ENCODE measurements at regions not wholly inside any gene's neighbourhood (a gene's known extent, or its start where the extent isn't known, plus 50 kb on each side); places are given as distances from the start of the nearest gene placed in this dataset.

DNA sequence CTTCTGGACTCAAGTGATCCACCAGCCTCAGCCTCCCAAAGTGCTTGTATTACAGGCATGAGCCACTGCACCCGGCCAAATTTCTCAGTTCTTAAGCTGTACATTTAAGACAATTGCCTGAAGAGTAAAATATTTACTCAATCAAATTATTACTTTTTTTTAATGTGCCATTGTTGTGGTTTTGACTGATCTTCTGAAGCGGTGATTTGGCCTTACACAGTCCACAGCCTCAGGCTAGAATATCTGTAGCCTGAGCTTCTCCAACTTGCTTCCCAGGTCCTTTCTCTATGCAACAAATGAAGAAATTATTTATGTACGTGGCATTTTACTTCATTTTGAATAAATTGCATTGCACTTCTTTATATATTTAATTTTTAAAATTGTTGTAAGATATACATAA lies 281.3 kb downstream of the KLF5 start:
- peaks cover 0 to 2% (median 0%) of the 10 kb centered on the region in 3 donors for H3K27me3 ChIP-seq (ENCODE audit: insufficient read depth in 3 of 3, low read length in 2 of 3)
- no peak overlapping the region for H3K4me3 ChIP-seq
- H3K4me1 ChIP-seq = no peaks in the 10 kb centered on the region
- DNase-seq (no peak), ATAC-seq (no peak)
- no peaks in the 10 kb centered on the region for H3K36me3 ChIP-seq (ENCODE audit: insufficient read depth in 1 of 2, low read depth in 1 of 2)
- intact Hi-C loops (cut with DNase I) = no loop called here
- no peak overlapping the region for H3K27ac ChIP-seq
- 90 to 95% (median 94%) methylated on average over 3 of the region's 3 CpGs for WGBS, 3 donors
- no peaks in the 10 kb centered on the region for H3K9me3 ChIP-seq
- TF ChIP-seq, protein P1, sequence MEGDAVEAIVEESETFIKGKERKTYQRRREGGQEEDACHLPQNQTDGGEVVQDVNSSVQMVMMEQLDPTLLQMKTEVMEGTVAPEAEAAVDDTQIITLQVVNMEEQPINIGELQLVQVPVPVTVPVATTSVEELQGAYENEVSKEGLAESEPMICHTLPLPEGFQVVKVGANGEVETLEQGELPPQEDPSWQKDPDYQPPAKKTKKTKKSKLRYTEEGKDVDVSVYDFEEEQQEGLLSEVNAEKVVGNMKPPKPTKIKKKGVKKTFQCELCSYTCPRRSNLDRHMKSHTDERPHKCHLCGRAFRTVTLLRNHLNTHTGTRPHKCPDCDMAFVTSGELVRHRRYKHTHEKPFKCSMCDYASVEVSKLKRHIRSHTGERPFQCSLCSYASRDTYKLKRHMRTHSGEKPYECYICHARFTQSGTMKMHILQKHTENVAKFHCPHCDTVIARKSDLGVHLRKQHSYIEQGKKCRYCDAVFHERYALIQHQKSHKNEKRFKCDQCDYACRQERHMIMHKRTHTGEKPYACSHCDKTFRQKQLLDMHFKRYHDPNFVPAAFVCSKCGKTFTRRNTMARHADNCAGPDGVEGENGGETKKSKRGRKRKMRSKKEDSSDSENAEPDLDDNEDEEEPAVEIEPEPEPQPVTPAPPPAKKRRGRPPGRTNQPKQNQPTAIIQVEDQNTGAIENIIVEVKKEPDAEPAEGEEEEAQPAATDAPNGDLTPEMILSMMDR (IDR thresholded peaks at IDR 0.05) = no peak

DNA sequence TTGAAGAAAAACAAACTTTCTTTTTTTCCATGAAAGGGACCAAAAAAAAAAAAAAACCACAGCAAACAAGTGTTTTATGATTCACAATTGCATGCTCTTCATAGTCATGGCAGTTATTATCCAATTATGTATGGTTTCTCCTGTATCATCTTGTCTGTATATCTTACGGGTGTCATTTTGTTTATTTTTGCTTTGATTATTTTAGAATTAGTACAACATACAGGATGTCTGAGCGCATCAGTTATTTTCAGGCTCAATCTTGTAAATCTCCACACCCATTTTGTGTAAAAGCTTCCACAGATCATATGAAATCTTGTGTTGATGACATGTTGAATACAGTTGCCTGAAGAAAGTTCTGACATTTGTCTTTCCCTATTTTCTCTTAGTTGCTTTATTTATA lies 280.3 kb downstream of the KLF5 start:
- DNase-seq (no peak), ATAC-seq (no peak)
- Histone ChIP-seq H3K27ac (no peak overlapping the region), H3K27me3 (ENCODE audit: insufficient read depth in 3 of 3, low read length in 2 of 3) (peaks cover 0 to 2% (median 0%) of the 10 kb centered on the region in 3 donors), H3K4me1 (no peaks in the 10 kb centered on the region), H3K4me3 (no peak overlapping the region), H3K36me3 (ENCODE audit: insufficient read depth in 1 of 2, low read depth in 1 of 2) (no peaks in the 10 kb centered on the region), H3K9me3 (no peaks in the 10 kb centered on the region)
- 68 to 76% (median 70%) methylated on average over 2 of the region's 2 CpGs for WGBS, 3 donors
- TF ChIP-seq, protein P1 (IDR thresholded peaks at IDR 0.05) = no peak
- intact Hi-C loops (cut with DNase I) = no loop called here

DNA sequence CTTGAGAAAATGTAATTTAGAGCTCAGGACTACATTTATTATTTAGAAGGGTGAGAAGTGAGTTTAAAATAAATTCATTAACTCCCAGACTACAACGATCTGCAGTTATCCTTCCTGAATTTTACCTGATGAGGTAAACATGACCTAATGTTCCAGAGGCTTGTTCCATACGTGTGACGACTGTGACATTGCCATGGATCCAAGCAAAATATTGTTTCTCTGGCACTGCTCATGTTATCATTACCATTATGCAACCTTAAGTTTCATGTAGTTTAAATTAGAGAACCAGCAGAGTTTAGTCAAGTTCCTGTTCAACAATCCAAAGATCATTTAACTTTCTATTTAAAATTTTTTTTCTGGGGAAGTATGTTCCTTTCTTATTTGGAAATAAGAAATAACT lies 279.6 kb downstream of the KLF5 start:
- Histone ChIP-seq H3K9me3 (no peaks in the 10 kb centered on the region), H3K27ac (no peak overlapping the region), H3K36me3 (ENCODE audit: insufficient read depth in 1 of 2, low read depth in 1 of 2) (no peaks in the 10 kb centered on the region), H3K4me3 (no peak overlapping the region), H3K4me1 (no peaks in the 10 kb centered on the region), H3K27me3 (ENCODE audit: insufficient read depth in 3 of 3, low read length in 2 of 3) (peaks cover 0 to 2% (median 0%) of the 10 kb centered on the region in 3 donors)
- DNase-seq = no peak
- TF ChIP-seq, protein P1 (IDR thresholded peaks at IDR 0.05) = no peak
- no peak for ATAC-seq
- intact Hi-C loops (cut with DNase I) = no loop called here
- 65 to 70% (median 69%) methylated on average over 3 of the region's 3 CpGs for WGBS, 3 donors

DNA sequence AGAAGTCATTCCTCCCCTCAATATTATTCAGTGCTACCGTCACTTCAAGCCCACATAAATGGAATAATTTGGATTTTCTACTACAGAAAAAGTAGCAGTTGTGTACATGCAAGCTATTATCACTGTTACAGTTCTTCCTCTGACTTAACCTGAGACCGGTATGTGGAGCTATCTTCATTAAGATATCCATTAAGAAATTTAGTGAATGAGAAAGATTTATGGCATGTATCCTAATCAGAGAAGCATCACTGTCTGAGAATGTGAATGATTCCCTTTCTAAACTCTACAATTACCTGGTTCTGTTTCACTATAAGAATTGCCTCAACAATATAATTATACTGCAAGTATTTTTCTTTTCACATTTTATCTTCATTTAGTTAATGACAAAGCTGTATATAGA lies 278.7 kb downstream of the KLF5 start:
- ATAC-seq = no peak

DNA sequence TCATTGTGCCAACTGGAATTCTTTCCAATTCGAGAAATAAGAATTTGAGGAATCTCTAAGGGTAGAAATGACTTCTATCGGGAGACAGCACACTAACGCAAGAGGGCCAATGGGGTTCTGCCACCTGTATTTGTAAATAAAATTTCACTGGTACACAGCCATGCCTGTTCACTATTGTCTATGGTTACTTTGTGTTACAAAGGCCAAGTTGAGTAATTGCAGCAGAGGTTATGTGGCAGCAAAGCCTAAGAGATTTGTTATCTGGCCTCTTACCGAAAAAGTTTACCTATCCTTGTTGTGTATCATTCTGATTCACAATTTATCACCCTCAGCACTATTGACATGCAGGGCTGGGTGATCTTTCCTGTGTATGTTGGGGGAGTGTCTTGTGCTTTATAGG lies 278.0 kb downstream of the KLF5 start:
- no peaks in the 10 kb centered on the region for H3K4me1 ChIP-seq
- no peaks in the 10 kb centered on the region for H3K36me3 ChIP-seq (ENCODE audit: insufficient read depth in 1 of 2, low read depth in 1 of 2)
- intact Hi-C loops (cut with DNase I) = no loop called here
- DNase-seq = no peak
- no peak overlapping the region for H3K4me3 ChIP-seq
- 45 to 60% (median 55%) methylated on average over 4 of the region's 4 CpGs for WGBS, 3 donors
- H3K27ac ChIP-seq = no peak overlapping the region
- ATAC-seq = no peak
- TF ChIP-seq, protein P1 (IDR thresholded peaks at IDR 0.05) = no peak
- peaks cover 0 to 2% (median 0%) of the 10 kb centered on the region in 3 donors for H3K27me3 ChIP-seq (ENCODE audit: insufficient read depth in 3 of 3, low read length in 2 of 3)
- H3K9me3 ChIP-seq = no peaks in the 10 kb centered on the region

More for the DNA sequence above, 278.7 kb downstream of the KLF5 start:
- Histone ChIP-seq H3K9me3 (no peaks in the 10 kb centered on the region), H3K27me3 (ENCODE audit: insufficient read depth in 3 of 3, low read length in 2 of 3) (peaks cover 0 to 2% (median 0%) of the 10 kb centered on the region in 3 donors), H3K4me3 (no peak overlapping the region), H3K4me1 (no peaks in the 10 kb centered on the region), H3K36me3 (ENCODE audit: insufficient read depth in 1 of 2, low read depth in 1 of 2) (no peaks in the 10 kb centered on the region), H3K27ac (no peak overlapping the region)
- intact Hi-C loops (cut with DNase I) = no loop called here
- TF ChIP-seq, protein P1 (IDR thresholded peaks at IDR 0.05) = no peak
- WGBS, 3 donors = 80 to 88% (median 84%) methylated on average over 2 of the region's 2 CpGs
- no peak for DNase-seq
